Right renal pelvis (tissue), 4 donors: ENCODE measurements at regions not wholly inside any gene's neighbourhood (a gene's known extent, or its start where the extent isn't known, plus 50 kb on each side); places are given as distances from the start of the nearest gene placed in this dataset.
A peak's percentile ranks its signal among the peaks of the same experiment; 100 is the strongest.
"Not testable (repeated sequence)": the region's sequence is repeated elsewhere in the genome, so short reads cannot be mapped to it uniquely, and the experiment has no call there.

Experiments
- DNase-seq, 4 donors: peaks; one replicate each; pipeline ENCODE4 v3.0.0-alpha.2; 2013; ENCODE audit warnings: low read depth in 4 of 4, low spot score in 3 of 4, missing footprints in 1 of 4

DNA sequence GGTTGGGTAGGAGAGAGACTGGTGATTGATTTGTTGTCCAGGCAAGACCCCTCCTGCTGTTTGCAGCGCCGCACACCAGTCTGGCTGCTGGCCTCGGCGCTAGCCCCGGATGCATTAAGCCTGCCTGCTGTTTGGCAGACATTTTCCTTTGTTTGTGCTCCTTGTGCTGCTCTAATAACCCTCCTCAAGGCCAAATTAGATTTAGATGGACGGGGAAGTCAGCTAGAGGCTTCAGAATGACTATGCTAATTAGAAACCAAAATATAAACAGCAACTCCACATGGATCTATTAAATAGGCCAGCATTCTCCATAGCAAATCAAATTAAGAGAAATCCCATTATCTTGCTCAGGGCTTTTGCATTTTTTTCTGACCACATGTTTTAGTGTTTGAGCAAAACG, 445.2 kb downstream of the SQOR start:
- DNase-seq: peak in 3 of 4 donors; percentile 16 to 22 (median 20)

DNA sequence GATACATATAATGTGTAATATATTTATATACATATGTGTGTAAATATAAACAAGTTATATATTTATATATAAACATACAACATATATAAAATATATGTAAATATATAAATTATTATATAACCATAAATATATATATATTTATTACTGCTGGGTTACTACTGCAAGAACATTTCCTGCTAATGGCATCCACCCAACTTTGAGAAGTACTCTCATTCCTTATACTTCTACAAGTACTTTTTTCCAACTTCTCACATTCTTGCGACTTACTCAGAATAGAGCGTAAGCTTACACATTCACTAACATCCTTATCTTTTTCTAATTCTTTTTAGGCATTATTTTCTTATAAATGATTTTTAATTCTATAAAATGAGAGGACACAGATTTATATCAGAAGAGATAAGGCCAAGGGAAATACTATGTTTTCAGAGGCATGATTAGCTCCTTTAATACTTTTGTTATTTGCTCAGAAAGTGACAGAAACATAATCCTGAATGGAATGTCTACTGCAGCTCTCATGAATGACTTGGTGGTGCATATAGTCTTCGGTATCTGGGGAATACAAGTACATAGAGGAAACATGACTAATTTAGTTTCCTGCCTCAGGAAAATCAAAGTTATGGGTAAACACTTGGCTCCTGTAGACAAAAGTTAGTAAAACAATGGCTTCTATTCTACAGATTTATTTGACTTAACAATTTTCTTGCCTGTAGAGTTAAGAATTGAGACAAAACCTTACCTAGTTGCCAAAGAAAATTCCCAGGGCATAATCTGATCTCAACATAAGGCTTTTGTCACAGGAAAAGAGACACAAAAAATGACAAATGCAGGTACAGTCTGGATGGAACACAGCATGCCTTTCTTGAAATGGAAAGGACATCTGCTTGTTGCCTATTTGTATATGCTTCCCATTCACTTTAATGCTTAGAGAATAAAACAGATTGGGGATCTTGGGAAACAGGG, 453.9 kb downstream of the SQOR start:
- DNase-seq: no peak

DNA sequence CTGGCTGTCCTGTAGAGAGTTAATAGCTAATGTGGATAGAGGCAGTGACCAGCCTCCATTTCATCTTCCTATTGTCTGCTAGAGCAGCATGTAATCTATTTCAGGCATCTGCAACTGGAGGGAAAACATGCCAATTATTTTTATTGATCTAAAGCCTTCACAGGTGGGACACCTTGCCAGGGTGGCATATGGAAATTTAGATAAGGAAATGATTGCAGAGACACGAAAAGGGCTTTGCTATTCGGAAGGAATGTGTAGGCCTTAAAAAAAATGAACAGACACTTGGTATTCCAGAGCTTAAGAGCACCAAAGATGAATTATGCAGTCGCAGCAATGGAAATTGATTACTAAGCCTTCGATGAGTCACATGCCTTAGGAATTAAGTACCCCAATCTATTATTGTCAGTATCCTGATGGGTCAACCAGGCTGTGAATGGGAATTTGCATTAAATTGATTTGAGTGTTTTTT, 454.7 kb downstream of the SQOR start:
- DNase-seq: no peak

DNA sequence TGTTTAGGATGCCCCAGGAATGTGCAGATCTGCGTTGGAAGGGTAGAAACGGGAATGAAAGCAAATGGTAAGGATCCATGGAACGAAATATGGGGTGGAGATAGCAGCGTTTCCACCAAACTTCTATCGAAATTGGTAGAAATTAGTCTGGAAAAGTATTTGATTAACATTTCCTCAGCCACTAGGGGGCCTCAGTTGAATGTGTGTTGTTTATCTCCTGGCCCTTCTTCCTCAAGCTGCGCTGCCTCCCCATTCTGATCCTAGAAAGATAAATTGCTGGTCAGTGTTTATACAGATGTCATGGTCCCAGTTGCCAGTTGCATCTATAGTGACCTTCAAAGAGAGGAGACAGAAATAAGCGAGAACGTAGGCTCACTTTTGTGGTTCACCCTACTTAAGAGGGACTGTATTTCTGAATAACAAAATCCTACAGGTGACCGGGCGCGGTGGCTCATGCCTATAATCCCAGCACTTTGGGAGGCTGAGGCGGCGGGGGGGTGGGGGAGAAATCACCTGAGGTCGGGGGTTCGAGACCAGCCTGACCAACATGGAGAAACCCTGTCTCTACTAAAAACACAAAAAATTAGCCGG, 457.1 kb downstream of the SQOR start:
- peak in 1 of 4 donors; percentile 7 for DNase-seq

DNA sequence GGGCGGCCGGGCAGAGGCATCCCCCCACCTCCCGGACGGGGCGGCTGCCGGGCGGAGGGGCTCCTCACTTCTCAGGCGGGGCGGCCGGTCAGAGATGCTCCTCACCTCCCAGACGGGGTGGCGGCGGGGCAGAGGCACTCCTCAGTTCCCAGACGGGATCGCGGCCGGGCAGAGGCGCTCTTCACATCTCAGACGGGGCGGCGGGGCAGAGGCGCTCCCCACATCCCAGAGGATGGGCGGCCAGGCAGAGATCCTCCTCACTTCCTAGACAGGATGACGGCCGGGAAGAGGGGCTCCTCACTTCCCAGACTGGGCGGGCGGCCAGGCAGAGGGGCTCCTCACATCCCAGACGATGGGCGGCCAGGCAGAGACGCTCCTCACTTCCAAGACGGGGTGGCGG, 463.2 kb downstream of the SQOR start:
- DNase-seq: not testable (repeated sequence)

DNA sequence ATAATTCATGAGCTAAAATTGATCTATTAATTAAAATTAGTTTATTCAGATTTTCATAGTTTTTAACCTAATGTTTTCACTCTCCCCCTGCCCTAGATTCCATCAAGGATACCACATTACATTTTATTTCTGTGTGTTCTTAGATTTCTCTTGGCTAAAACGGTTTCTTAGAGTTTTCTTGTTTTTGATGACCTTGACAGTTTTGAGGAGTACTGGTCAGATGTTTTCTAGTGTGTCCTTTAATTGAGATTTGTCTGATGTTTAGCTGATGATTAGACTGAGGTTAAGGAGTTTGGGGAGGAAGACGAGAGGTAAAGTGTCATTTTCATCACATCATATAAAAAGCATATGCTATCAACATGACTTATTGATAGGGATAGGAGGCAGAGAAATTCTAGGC, 475.9 kb downstream of the SQOR start:
- DNase-seq: no peak

DNA sequence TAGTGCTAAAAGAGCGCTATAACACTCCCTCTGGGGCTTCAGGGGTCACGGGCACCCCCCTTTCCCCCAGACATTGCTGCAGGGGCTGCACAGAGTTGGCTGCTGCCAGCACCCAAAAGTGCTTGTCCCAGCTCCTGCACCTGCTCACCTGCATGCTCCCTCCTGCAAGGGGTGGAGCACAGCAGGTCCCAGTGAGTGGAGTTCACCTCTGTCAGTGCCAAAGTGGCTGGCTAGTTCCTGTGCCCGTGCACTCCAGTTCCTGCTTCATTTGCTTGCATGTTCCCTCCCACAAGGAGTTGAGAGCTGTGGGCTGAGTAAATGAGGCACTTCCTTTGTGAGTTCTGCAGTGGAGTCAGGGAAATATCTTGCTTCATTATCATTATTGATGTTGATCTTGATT, 476.9 kb downstream of the SQOR start:
- DNase-seq: no peak

DNA sequence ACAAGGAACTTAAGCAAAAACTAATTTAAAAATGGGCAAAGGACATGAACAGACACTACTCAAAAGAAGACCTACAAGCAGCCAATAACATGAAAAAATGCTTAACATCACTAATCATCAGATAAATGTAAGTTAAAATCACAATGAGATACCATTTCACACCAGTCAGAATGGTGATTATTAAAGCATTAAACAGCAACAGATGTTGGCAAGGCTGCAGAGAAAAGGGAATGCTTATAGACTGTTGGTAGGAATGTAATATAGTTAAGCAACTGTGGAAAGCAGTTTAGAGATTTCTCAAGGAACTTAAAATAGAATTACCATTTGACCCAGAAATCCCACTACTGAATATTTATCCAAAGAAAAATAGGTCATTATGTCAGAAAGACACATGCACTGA, 482.2 kb downstream of the SQOR start:
- no peak for DNase-seq

DNA sequence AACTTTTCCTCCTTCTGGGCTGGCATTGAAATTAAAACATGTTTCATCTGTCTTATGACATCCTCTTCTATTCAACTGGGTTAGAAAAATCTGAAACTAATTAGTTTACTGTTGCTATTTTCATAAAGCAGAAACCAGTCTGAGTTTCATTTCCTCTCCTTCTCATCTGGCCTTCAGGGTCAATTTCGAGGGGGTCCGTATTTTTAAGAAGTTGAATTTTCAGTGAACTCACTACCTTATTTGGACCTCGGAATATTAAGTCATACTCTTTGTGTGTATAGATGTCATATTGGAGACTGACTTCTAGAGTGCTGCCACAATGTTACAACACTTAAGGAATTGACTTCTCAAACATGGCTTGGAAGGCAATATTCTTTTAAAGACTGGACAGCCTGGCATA, 485.9 kb downstream of the SQOR start:
- no peak for DNase-seq

DNA sequence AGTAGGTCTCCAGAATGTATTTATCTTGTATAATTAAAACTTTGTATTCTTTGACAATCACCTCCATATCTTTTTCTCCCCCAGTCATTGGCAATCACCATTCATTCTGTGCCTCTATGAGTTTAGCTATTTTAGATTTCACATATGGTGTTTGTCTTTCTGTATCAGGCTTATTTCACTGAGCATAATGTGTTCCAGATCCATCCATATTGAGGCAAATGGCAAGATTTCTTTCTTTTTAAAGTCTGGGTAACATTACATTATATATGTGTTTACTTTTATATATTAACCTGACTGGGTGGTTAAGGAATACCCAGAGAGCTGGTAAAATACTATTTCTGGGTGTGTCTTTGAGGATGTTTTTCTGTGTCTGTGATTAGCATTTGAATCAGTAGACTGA, 486.6 kb downstream of the SQOR start:
- no peak for DNase-seq

DNA sequence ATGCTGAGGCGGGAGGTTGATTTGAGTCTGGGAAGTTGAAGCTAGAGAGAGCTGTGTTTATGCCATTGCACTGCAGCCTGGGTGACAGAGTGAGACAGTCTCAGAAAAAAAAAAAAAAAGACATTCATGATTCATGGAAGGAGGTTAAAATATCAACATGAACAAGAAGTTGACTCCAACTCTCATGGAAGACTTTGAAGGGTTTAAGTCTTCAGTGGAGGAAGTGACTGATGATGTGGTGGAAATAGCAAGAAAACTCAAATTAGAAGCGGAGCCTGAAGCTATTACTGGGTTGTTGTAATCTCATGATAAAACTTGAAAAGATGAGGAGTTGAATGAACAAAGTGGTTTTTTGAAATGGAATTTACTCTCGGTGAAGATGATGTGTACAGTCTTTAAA, 491.8 kb downstream of the SQOR start:
- no peak for DNase-seq

DNA sequence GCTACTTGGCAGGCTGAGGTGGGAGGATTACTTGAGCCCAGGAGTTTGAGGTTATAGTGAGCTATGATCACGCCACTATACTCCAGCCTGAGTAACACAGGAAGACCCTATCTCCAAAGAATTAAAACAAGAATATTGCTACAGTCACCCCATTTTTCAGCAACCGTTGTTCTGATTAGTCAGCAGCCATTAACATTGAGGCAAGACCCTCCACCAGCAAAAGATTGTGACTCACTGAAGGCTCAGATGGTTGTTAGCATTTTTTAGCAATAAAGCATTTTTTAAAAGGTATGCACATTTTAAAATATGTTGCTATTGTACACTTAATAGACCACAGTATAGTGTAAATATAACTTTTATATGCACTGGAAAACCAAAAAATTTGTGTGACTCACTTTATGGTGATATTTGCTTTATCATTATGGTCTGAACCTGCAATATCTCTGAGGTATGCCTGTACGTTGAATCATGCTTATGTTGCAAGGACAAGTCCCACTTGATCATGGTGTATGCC, 492.6 kb downstream of the SQOR start:
- DNase-seq: no peak

DNA sequence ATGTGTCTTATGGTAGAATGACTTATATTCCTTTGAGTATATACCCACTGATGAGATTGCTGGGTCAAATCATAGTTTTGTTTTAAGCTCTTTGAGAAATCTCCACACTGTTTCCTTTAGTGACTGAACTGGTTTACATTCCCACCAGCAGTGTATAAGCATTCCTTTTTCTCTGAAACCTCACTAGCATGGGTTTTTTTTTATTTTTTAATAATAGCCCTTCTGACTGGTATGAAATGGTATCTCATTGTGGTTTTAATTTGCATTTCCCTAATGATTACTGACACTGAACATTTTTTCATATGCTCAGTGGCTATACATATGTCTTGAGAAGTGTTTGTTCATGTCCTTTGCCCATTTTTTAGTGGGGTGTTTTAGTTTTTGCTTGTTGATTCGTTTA, 494.3 kb downstream of the SQOR start:
- no peak for DNase-seq

DNA sequence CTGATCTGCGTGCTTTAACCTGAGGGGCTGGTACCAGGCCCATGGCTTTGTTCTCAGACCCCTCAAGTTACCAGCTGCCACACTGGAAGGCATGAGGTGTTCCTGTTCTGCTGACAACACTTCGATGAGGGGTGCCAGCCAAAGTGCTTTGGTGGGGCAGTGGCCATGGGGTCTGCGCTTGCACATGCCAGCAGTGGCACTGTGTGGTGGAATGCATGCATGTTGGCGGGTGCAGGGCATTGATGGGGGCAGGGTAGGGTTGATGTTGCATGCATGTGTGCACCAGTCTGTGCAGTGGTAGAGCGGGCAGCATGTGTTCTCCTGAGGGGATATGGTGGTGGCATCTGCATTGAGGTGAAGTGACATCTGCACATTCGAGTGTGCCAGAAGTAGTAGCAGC, 497.0 kb downstream of the SQOR start:
- no peak for DNase-seq

DNA sequence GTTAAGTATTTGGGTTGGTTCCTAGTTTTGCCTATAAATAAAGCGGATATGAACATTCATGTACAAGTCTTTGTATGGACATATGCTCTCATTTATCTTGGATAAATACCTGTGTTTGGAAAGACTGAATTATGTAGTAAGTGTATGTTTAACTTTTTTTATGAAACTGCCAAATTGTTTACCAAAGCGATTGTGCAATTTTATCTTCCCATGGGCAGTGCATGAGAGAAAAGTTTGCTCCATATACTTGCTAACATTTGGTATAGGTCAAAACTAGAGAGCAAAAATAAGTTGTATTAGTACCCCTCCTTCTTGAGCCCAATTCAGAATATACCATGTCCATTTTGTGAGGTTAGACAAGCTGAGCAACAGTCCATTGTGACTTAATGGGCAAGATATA, 502.6 kb downstream of the SQOR start:
- no peak for DNase-seq

DNA sequence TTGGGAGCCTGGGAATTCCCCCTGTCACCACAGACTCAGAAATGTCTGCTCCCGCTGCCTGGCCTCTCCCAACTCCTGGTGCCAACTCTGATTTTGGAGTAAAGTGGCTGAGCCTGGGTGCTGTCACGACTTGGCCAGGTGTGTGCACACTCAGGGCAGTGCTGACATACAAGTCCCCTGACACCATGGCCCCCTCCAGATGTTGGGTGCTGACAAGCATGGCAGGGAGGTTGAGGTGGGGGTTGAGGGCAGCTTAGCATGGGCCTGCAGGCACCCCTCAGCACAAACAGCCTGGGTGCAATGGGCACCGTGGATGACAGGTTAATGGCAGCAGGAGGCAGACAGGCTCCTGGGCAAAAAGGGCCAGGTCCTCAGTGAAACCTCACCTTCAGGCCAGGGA, 511.2 kb downstream of the SQOR start:
- no peak for DNase-seq

DNA sequence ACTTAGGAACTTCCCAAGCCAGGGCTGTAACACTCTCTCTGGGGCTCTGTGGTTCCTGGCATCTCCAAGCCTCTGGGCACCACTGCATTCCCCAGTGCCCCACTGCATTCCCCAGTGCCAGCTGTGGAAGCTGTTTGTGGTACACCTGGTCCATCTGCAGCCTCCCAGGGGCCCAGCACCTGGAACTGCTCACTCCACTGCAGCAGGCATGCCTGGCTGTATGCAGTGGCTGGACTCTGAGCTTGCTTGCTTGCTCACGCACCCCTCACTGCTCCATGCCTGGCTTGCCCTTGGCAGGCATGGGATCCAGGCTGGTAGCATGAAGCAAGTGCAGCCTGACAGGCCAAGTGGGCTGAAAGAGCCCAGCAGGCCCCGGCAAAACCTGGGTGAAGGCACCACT, 512.1 kb downstream of the SQOR start:
- no peak for DNase-seq

DNA sequence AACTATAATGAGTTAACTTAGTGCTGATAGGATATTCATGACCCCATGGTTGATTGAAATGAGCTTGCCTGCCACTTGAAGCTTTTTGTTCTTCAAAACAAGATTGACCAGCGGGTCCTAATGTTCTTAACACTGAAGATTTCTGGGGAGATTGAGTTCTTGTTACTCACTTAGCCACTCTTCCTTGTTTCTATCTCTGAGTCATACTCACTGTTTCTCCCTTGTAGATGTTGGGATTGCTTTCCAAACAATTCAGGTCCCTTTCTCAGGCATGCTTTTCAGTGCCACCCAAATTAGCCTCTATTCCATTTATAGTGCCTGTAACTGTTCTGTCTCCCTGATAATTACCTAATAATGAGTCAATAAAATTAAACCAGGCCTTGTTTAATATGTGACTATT, 517.0 kb downstream of the SQOR start:
- no peak for DNase-seq

DNA sequence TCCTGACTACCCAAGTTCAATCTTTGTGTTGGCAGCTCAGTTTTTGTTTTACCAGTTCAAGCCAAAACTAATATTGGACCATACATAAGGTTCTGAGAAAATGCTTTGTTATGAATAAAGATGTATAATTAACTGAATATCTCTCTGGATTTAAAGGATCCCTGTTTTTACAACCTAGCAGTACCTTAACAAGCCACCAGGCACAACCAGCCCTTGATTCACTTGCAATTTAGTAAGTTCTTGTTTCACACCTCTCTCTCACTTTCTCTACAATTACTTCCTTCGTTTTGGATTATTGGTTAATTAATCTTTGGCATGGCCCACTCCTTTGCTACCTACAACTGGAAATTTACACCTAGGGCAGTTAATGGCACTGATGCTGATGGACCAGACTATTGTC, 531.9 kb downstream of the SQOR start:
- no peak for DNase-seq

DNA sequence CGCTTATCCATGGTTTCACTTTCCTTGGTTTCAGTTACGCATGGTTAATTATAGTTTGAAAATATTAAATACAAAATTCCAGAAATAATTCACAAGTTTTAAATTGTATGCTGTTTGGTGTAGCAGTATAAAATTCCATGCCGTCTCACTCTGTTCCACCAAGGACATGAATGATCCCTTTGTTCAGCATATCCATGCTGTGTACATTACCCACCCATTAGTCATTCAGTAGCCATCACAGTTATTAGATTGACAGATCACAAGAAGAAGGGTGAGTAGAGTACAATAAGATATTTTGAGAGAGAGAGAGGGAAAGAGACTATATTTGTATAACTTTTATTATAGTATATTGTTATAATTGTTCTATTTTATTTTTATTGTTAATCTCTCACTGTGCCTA, 535.5 kb downstream of the SQOR start:
- DNase-seq: no peak

DNA sequence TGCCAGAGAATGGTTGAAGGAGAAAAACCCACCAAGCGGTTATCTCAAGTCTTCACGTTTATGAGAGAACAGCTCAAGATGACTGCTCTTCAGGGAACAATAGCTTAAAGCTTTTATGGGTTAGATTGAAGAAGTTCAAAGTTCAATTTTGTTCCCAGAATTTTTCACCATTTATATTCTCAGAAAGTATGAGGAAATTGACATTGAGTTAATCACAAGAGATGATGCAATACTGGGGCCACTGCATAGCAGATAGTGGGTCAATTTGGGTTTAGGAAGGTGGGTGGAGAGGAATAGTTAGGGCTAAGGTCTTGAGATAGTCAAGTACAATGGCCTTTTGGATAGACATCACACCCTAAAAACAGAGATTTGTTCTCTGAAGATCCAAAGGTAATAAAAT, 539.3 kb downstream of the SQOR start:
- no peak for DNase-seq

DNA sequence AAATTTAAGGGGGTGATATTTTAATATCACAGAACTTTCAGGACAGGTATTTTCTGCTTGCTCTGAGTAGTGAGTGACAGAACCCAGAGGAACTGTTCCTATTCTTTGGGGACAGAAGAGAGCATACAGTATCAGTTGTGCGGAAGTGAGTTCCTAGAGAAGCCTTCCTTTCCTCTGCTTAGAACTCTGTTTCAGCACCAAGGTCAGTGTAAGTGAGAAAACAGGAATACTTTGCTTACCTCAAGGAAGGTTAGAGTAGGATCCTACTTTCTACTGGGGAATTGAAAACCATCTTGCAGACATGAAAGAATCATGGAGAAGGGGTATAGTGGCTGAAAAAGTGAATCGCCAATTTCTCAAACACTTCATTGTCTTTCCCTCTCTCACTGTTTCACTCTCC, 542.4 kb downstream of the SQOR start:
- no peak for DNase-seq
